ENCODE measurements at regions not wholly inside any gene's neighbourhood (a gene's known extent, or its start where the extent isn't known, plus 50 kb on each side); places are given as distances from the start of the nearest gene placed in this dataset.

- TF ChIP-seq CTCF (IDR thresholded peaks at IDR 0.05; ENCODE audit: low read length) (no peak), EZH2 (IDR thresholded peaks at IDR 0.05; ENCODE audit: borderline replicate concordance, low read length) (no peak)
These were observed 142.6 kb downstream of the CEBPB start for GRCh38 chr20:50333131-50333670.
